Prostate gland (tissue), 1 donor: ENCODE measurements at regions not wholly inside any gene's neighbourhood (a gene's known extent, or its start where the extent isn't known, plus 50 kb on each side); places are given as distances from the start of the nearest gene placed in this dataset.

ENCODE experiments used
- POLR2A ChIP-seq: fragments of 450-650 bp; IDR thresholded peaks from one replicate; pipeline ENCODE4 v1.6.1; 2016; ENCODE audit warnings: antibody characterized with exemption, mild to moderate bottlenecking
- POLR2AphosphoS5 ChIP-seq: sonication (generic); formaldehyde crosslinking; IDR thresholded peaks from one replicate; pipeline ENCODE4 v1.6.1; 2017; ENCODE audit warnings: antibody characterized with exemption

- TF ChIP-seq POLR2AphosphoS5 (no peak), POLR2A (no peak)
These were observed 481.4 kb downstream of the NSUN3 start for GRCh38 chr3:94544131-94544789.
